Lung (tissue), 11 donors: ENCODE measurements at regions not wholly inside any gene's neighbourhood (a gene's known extent, or its start where the extent isn't known, plus 50 kb on each side); places are given as distances from the start of the nearest gene placed in this dataset.

ENCODE experiments used
- ATAC-seq: fragments of 200-7000 bp; cut with Tn5 transposase; one replicate; pipeline ENCODE4 v1.9.1; 2020; ENCODE audit warnings: moderate number of reproducible peaks; ENCODE audit not compliant: insufficient read depth, low FRiP score
- DNase-seq, 3 donors: peaks; one replicate each; pipeline ENCODE4 v3.0.0-alpha.2; 2013 to 2017
- H3K27ac ChIP-seq, 2 donors: one replicate each; pipeline ENCODE4 v1.5.1; 2013; ENCODE audit warnings: mild to moderate bottlenecking in 2 of 2, moderate library complexity in 2 of 2, control low read depth in 1 of 2, inconsistent platforms in 1 of 2, low read depth in 1 of 2, low read length in 1 of 2
- H3K27me3 ChIP-seq, 3 donors: one replicate each; pipeline ENCODE4 v1.5.1; 2013; ENCODE audit warnings: low read length in 2 of 3; ENCODE audit not compliant: control insufficient read depth in 3 of 3, insufficient read depth in 3 of 3
- H3K36me3 ChIP-seq, 4 donors: one replicate each; pipeline ENCODE4 v1.5.1; 2013; ENCODE audit warnings: low read length in 4 of 4, mild to moderate bottlenecking in 1 of 4, moderate library complexity in 1 of 4; ENCODE audit not compliant: control insufficient read depth in 4 of 4, insufficient read depth in 4 of 4
- H3K4me1 ChIP-seq, 5 donors: one replicate each; pipeline ENCODE4 v1.5.1; 2013; ENCODE audit warnings: low read length in 5 of 5, mild to moderate bottlenecking in 2 of 5, moderate library complexity in 1 of 5; ENCODE audit not compliant: control insufficient read depth in 5 of 5, insufficient read depth in 5 of 5
- H3K4me3 ChIP-seq: one replicate; pipeline ENCODE4 v1.5.1; 2013; ENCODE audit warnings: mild to moderate bottlenecking, control low read depth, moderate library complexity
- H3K9ac ChIP-seq, 2 donors: one replicate each; pipeline ENCODE4 v1.5.1; 2013; ENCODE audit warnings: low read length in 2 of 2, control low read depth in 1 of 2; ENCODE audit not compliant: insufficient read depth in 1 of 2
- H3K9me3 ChIP-seq, 4 donors: one replicate each; pipeline ENCODE4 v1.5.1; 2013; ENCODE audit warnings: low read length in 3 of 4, mild to moderate bottlenecking in 1 of 4, moderate library complexity in 1 of 4; ENCODE audit not compliant: control insufficient read depth in 4 of 4, insufficient read depth in 3 of 4
- WGBS, 2 donors: extraction: QIAGEN DNeasy Blood & Tissue Kit; methylation state at CpG; one replicate each; pipeline ENCODE4 v1.1.7; 2013; 5-methylcytosine and 5-hydroxymethylcytosine counted together
- TF ChIP-seq, protein P1 (sequence below): IDR thresholded peaks from 2 replicates; pipeline ENCODE4 v1.5.1; 2012; ENCODE audit warnings: mild to moderate bottlenecking; ENCODE audit errors: control extremely low read depth, extremely low read depth
- donor health status: control.
- donor health status: control.
- donor health status: Bipolar disorder and iron deficiency.
- donor health status: healthy.
- donor health status: DM: yes; HTN: yes; CAD: no.

DNA sequence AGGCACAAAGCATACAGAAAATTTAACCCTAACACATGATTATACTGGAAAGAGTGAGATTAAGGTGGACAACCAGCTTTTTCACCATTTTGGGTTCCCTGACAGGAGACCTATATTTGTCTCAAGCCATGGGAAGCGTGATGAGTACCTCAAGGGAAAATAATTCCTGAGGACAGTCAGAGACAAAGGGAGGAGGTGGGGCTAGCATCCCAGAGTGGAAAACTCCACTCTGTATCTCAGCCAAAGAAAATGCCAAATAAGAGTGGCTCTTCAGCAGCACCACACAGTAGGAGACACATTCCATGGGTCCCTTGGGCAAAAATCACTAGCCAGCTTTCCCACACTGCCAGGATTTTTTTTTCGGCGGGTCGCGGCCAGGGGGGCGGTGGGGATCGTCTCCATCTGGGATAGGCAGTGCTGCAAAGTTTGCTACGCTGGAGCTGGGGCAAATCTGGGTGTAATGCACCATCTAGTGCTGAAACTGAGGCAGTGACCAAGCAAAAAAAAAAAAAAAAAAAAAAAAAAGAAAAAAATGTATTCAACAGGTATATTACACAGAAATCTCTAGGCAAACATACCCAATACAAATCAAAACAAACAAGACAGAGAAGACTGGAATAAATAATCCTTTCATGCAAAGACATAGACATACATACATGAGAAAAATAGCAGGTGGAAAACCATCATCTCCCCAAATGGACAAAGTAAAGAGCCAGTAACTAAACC, 77.3 kb upstream of the SLC35F1 start:
- no peak overlapping the region for H3K27ac ChIP-seq
- ATAC-seq = no peak
- TF ChIP-seq, protein P1, sequence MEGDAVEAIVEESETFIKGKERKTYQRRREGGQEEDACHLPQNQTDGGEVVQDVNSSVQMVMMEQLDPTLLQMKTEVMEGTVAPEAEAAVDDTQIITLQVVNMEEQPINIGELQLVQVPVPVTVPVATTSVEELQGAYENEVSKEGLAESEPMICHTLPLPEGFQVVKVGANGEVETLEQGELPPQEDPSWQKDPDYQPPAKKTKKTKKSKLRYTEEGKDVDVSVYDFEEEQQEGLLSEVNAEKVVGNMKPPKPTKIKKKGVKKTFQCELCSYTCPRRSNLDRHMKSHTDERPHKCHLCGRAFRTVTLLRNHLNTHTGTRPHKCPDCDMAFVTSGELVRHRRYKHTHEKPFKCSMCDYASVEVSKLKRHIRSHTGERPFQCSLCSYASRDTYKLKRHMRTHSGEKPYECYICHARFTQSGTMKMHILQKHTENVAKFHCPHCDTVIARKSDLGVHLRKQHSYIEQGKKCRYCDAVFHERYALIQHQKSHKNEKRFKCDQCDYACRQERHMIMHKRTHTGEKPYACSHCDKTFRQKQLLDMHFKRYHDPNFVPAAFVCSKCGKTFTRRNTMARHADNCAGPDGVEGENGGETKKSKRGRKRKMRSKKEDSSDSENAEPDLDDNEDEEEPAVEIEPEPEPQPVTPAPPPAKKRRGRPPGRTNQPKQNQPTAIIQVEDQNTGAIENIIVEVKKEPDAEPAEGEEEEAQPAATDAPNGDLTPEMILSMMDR = no peak
- H3K9ac ChIP-seq = no peak overlapping the region
- H3K27me3 ChIP-seq = no peaks in the 10 kb centered on the region
- 6 to 10% methylated on average over 8 of the region's 8 CpGs for WGBS, 2 donors
- peak; percentile 55 to 70 (median 64) for DNase-seq
- peaks cover 0 to 3% (median 0%) of the 10 kb centered on the region in 4 donors for H3K9me3 ChIP-seq
- H3K4me1 ChIP-seq = no peaks in the 10 kb centered on the region
- H3K36me3 ChIP-seq = no peaks in the 10 kb centered on the region
- H3K4me3 ChIP-seq = no peak overlapping the region

DNA sequence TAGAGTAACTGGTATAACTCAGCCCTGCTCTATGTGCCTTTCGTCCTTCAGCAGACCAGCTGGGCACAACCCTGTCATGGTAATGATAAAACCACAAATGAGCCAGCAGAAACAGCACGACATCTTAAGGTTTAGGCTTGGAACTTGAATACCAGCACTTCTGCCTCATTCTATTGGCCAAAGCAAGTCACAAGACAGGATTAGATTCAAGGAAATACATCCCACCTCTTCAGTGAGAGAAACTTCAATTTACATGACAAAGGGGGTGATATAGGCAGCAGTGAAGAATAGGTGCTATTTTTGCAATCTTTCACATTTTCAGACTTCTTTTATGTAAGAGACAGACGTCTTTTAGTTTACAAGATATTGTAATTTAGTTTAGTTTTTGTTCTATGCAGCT, 69.8 kb upstream of the SLC35F1 start:
- Histone ChIP-seq H3K27me3 (no peaks in the 10 kb centered on the region), H3K36me3 (no peaks in the 10 kb centered on the region), H3K9me3 (peaks cover 0 to 3% (median 0%) of the 10 kb centered on the region in 4 donors), H3K4me1 (no peaks in the 10 kb centered on the region), H3K27ac (no peak overlapping the region), H3K4me3 (no peak overlapping the region), H3K9ac (no peak overlapping the region)
- TF ChIP-seq, protein P1 = no peak
- 56 to 64% methylated on average over 3 of the region's 3 CpGs for WGBS, 2 donors
- ATAC-seq (no peak), DNase-seq (no peak)

DNA sequence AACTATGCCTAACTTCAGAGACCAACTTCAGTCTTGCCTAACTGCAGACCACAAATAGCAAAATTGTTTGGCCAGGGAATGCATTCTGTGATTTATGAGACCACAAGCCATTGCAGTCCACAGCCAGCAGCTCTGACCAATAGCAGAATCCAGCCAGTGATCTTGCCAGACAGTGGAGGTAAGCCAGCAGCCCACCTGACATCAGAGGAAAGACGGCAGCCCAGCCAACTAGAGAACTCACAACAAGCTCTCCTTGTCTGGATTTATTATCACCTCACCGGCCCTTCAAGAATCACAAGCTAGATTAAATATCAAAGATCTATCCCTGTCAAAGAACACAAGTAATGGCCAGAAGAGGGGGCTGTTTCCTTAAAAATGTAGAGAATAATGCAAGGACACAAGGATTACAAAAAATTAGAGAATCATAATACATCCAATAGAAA, 66.5 kb upstream of the SLC35F1 start:
- TF ChIP-seq, protein P1 = no peak
- H3K4me1 ChIP-seq = no peaks in the 10 kb centered on the region
- H3K27ac ChIP-seq = no peak overlapping the region
- WGBS, 2 donors = 16 to 31% methylated on average over 2 of the region's 2 CpGs
- H3K9ac ChIP-seq = no peak overlapping the region
- no peaks in the 10 kb centered on the region for H3K36me3 ChIP-seq
- ATAC-seq (no peak), DNase-seq (peak in 2 of 3 donors; percentile 55 to 62)
- no peaks in the 10 kb centered on the region for H3K27me3 ChIP-seq
- peaks cover 0 to 5% (median 0%) of the 10 kb centered on the region in 4 donors for H3K9me3 ChIP-seq
- H3K4me3 ChIP-seq = no peak overlapping the region

DNA sequence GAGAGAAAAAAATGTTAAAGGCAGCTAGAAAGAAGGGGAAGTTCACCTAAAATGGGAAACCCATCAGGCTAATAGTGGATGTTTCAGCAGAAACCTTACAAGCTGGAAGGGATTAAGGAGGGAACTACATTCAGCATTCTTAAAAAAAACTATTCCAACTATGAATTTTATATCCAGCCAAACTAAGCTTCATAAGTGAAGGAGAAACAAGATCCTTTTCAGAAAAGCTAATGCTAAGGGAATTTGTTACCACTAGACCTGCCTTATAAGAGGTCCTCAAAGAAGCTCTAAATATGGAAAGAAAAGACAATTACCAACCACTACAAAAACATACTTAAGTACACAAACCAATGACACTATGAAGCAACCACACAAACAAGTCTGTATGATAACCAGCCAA, 59.2 kb upstream of the SLC35F1 start:
- TF ChIP-seq, protein P1 = no peak
- ATAC-seq (no peak), DNase-seq (no peak)
- Histone ChIP-seq H3K27me3 (no peaks in the 10 kb centered on the region), H3K4me3 (no peak overlapping the region), H3K9me3 (peaks cover 0 to 13% (median 7%) of the 10 kb centered on the region in 4 donors), H3K9ac (no peak overlapping the region), H3K27ac (no peak overlapping the region), H3K36me3 (no peaks in the 10 kb centered on the region), H3K4me1 (no peaks in the 10 kb centered on the region)
